HG03439 (cell line): ENCODE measurements at regions not wholly inside any gene's neighbourhood (a gene's known extent, or its start where the extent isn't known, plus 50 kb on each side); places are given as distances from the start of the nearest gene placed in this dataset.
"Not testable (repeated sequence)": the region's sequence is repeated elsewhere in the genome, so short reads cannot be mapped to it uniquely, and the experiment has no call there.

Source experiments
- ATAC-seq: cut with Tn5 transposase; IDR thresholded peaks from one replicate; pipeline ENCODE4 v1.9.1; 2021; ENCODE audit warnings: mild to moderate bottlenecking, moderate library complexity; ENCODE audit not compliant: unreplicated experiment

DNA sequence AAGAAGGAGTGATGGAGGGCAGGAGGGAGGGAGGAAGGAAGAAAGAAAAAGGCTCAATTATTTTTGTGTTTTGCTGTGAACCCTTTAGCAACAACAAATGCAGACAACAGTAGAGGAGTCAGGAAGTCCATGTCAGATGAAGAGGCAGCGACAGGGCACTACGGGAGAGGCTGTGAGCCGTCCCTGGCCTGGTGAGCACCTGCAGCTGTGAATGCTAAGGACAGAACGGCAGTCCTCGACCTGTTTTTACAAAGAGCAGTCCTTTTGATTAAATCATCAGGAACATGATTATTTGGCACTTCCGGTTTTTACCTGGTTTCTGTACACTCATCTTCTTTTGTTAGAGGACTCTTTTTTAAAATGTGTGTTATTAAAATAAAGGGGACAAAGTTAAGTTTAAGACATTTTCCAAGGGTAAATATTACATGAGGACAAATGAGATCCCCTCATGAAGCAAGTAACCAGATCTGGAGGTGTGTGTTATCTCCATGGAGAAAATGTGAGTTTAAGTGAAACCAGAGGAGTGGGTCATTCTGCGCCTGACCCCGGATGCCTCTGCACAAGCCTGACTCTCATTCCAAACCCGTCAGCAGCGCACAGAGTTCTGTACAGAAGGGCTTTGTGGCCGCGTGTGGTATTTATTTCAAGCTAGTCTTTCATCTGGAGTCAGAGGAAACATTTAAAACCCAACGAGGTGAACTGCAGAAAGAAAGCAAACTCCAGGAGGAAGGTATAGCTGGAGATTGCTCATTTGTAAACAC lies 492.5 kb downstream of the SOX11 start:
- ATAC-seq, result no peak

DNA sequence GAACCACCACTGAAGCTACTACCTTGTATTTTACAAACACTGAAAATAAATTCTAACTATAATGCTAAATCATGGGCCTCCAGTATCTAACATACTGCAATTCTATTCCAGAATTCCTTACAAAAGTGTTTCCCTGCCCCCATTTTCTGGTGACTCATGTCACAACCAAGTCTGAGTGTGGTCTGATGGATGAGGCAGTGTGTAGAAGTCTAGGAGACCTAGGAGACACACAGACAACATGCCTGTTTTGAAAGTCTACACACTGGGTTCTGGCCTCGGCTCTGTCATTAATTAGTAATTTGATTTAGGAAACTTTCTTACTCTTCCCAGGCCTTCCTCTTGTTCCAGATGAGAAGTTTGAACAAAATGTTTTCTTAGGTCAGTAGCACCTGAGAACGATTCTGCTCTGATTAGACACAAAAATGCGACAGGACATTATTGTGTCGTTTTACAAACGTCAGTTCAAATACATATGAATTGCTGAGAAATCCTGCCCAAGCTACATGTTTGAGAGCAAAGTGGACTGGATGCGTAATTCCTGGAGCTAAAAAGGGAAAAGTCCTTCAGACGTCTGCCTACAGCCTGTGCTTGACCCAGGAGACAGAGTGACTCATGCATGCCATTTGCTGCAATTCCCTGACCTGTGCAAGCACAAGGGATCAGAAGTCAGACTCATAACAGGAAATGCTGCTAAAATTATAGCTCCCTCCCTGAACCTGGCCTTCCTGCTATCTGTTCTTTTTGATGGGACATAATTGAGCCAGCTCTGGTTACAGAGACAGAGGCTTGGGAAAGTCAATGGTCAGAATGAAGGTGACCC lies 494.4 kb downstream of the SOX11 start:
- no peak for ATAC-seq

DNA sequence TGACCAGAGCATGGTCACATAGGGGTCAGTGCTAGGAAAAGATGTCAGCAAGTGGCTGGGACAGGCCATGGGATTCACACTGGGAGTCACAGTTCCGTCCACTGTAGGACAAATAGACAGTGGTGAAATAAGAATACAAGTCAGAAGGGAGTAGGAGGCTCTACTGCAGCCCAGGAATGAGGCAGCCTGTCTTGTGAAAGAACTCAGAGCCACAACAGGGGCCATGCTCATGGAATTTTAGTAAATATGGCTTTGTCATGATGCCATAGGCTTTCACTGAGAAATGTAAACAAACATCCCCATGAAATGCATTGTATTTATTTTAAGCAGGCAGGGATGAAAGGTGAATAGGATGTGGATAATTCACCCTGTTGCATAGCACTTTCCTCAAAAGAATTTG lies 504.3 kb downstream of the SOX11 start:
- ATAC-seq, result no peak

DNA sequence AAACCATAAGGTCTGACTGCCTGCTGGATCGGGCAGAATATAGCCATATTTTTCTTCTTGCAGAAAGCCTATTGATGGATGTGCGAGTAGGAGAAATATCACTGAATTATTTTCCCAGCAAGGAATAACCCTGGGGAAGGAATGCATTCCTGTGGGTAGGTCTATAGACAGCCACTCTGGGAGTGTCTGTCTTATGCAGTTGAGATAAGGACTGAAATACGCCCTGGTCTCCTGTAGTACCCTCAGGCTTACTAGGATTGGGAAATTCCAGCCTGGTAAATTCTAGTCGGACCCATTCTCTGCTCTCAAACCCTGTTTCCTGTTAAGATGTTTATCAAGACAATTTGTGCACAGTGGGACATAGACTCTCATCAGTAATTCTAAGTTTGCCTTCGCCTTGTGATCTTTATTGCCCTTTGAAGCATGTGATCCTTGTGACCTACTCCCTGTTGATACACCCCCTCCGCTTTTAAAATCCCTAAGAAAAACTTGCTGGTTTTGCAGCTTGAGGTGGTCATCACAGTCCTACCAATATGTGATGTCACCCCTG lies 506.3 kb downstream of the SOX11 start:
- ATAC-seq, result not testable (repeated sequence)

DNA sequence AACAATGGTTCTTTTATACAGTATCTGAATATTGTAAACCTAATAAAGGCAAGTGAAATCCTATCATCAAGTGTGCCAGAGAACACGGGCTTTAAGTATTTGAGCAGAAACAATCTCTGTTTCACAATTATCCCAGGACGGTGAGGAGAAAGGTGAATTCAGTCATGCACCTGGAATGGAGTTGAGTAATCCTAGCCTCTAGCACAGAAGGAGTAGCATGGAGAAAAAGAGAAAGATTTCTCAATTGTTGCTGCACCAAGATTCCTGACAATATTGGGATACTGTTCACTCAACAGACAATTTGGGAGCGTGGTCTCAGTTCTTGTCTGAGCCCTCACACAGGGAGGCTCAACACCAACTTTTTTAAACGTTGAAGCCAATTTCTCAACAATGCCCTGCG lies 510.6 kb downstream of the SOX11 start:
- ATAC-seq, result no peak

DNA sequence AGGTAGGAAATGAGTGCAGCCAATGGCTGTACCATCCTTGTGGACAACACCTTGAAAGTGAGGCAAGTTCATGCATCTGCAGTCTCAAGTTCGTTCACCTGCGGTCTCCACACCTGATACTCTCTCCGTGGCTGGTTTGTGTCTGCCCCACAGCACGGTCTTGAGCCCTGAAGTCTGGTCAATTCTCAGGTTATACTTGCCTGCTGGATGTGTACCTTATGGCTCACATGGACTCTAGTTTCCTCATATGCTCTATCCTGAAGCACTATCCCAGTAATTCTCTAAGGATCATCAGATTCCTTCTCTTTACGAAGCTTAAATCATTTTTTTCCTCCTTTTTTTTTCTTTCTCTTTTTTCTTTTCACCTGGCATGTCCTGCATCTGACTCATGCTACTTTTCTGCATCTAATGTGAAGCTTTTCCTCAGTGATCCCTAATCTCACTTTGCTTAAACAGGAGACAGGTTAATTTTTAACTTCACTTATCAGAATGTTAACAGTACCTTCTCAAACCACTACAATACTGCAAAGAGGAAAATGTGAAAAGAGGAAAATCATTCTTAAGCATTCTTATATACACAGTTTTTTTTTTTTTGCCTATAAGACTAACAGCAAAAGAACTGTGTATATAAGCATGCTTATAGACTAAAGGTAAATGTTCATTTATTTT lies 511.2 kb downstream of the SOX11 start:
- ATAC-seq, result no peak

DNA sequence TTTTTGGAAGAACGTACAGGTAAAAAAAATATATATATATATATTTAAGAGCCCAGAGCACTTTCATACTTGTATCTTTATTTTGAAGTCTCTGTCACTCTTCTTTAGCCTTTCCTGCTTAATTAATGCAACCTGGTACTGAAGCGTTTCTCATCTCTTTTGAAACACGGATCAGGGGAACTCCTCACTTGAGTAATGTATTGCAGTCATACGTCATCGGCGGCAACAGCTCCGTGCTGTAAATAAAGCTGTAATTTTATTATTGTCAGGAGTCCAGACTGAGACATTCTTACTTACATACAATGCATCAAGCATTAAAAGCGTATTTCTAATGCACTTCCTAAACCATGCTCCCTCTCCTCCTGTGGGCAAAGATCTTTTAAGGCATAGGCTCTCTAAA lies 514.7 kb downstream of the SOX11 start:
- no peak for ATAC-seq

DNA sequence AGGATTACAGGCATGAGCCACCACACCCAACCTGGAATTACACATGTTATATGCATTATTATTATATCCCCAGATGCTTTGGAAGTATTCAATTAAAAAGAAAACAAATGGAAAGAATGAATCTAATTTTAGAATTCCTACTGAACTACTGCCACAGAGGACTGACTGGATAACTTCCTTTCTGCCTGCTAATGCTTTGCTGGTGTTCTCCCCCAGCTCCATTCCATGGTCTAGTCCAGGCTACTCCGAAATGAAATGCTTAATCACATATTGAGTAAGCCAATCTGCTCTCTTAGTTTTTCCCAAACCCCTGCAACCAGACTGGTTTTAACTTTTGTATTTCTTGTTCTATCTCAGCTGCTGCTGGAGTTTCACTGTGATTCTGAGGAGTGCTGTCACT lies 519.1 kb downstream of the SOX11 start:
- ATAC-seq, result no peak

DNA sequence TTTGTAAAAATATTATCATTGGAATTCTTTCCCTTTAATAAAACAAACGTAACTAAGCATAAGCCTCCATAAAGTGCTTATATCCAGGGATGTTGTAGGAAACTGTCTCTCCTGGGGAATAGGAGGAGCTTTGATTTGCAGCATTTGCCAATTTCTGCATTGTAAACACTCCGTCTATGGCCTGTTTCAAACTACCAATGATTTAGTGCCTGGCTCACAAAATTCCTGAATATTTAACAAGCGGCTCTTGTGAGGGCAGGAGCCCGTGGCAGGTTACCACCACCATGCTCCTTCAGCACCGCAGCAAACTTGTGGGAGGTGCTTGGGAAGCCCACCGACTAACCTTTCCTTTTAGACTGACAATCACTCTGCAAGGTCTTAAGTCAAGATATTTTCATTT lies 520.3 kb downstream of the SOX11 start:
- ATAC-seq, result no peak

DNA sequence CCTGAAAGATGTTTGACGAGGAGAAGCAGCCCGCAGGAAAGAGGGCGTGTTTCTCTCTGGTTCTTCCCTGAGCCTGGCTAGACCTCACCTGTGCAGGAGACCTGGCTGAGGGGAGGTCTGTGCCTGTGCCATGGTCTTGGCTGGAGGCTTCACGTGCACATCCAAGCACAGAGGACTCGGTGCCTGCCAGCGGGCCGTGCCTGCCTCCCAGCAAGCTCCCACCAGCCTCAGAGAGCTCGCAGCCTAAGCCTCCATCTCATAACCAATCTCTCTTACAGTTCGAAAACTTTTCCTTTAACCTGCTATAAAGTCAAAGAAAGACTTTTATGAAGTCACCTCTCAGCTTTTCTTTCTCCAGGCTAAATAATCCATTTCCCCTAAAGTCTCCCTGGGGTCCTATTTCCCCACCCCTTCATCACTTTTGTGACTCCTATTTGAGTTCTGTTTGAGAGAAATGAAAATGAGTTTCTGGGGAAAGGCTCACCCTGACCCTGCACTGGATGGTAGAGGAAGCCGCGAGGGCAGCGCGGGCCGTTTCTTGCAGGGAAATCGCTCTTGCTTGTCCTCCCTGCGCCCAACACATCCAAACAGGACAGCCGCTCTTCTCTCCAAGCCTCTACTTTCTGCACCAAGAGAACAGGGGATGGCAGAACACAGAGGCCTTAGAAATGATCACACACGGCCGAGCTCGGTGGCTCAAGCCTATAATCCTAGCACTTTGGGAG lies 521.0 kb downstream of the SOX11 start:
- no peak for ATAC-seq

DNA sequence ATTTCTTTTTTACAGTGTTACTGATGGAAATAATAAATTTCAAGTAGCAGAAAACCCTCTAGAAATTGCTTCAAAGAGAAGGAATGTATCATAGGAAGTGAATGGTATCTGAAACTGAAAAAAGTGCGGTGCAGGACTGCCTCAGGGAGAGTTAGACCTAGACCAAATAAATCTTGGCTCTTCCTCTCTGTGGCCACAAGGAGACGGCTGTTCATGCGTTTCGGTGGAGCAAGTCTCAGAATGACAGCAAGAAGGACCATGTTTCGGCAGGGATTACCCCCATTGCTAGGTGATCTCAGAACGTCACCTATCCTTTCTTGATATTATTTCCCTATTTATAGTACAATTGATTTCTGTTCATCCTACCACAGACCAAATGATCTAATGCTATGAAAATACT lies 522.3 kb downstream of the SOX11 start:
- ATAC-seq, result no peak

DNA sequence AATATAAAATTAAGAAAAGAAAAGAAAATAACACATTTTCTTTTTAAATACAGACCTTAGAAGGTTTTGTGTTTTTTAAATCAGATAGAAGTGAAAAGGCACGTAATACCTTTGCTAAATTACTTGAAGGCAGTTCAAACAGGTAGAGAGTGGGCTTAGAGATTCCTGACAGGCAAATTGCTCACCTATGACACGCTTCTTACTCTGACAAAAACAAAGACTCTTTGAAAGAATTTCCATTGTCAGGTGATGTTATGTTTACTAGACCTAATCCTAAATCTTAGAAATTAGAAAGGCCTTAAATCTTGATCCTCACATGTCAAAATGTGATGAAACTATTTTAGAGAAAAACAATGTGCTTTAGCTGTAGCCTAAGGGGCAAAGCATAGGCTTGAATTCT lies 522.9 kb downstream of the SOX11 start:
- no peak for ATAC-seq

DNA sequence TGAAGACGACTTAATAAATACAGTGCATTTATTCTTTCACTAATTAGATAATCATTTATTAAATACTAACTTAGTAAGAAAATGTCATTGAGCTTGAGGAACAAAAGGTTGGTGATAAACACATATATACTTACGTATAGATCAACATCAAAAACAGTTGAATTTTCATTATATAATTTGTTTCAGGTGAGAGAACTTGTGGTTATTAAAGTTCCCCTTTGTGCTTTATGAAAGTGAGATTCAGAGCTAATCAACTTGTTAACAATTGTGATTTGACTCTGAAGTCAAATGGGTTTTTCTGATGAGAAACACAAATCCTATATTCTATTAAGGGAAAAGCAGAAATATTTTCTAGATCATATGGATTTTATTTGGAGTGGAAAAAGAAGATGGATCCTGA lies 524.0 kb downstream of the SOX11 start:
- ATAC-seq, result no peak

DNA sequence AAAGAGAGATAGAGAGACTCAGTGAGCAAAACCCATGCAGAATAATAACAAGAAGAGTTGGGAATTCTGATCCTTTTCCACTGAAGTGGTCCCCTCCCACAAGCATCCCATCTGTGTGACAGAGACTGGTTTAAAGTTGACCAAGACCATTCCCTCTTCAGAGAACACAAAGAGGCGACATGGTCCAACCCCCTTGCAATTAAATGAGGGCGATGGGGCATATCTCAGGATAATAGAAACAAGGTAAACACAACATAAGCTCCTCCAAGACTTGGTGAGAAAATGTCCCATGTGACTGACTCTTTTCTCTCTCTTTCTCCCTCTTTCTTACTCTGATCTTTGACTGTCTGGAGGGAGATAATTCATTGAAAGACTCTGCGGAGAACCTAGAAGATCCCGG lies 526.7 kb downstream of the SOX11 start:
- no peak for ATAC-seq

DNA sequence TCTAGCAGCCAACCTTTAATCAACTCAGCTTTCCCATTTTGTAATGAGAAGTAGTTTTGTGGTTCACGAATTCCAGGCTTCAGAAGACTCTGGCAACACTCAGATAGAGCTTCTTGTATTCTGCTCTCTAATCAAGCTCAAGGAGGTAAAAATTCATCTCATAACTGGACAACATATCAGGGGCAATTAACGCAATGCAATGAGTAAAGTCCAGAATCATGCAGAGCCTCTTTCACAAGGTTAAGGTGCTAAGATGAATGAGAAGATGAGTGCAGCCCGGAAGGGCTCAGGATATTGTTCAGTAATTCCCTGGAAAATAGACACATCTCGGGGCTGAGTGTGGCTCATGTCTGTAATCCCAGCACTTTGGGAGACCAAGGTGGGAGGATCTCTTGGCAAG lies 527.7 kb downstream of the SOX11 start:
- ATAC-seq, result no peak

DNA sequence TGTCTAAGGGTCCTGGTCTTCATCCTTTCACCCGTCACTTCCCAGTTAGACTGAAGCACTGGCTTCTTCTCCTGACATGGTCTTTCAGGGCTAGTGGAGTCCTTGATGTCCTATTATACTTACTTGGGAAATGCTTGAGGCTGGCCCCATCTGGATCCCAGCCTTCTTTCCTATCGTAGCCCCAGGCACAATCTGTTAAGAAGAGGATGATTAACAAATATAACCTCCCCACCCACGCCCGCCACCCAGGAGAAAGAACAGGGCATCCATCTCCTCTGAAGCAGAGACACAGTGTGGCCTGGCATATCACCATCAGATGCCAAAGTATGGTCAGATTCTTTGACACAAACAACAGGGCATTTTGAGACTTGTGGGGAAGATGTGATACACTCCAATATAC lies 530.1 kb downstream of the SOX11 start:
- ATAC-seq, result no peak

DNA sequence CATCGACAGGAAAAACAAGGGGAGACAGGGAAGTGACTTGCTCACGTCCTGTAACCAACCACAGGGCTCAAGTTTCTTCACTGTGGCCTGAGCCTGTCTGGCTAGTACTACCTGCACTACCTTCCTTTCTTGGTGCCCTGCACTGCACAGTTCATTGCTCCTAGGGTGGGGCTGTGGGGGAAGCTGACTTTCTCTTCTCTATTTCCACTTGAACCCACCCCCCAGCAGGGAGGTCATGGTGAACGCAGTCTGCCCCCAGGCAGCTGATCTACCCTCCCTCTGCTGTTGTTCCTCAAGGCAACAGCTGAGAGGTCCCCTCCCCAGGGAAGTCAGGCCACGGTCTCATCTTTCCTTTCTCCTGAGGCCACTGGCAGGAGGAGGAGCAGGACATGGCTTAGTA lies 532.1 kb downstream of the SOX11 start:
- ATAC-seq, result no peak

DNA sequence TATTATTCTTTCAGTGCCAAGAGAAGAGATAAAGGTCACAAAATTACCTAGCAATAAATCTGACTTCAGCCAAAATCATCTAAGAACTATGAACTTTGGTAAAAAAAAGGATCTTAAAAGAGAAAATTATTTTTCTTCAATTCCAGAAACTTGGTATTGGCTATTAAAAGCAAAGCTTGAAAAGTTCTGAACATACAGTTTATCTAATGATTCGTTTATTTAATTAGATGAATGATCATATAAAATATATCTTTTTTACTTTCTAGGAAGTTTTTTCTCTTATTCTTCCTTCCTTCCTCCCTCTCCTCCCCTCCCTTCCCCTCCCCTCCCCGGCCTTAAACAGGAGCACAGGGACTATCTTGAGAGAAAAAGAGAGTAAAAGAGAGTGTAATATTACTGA lies 536.1 kb downstream of the SOX11 start:
- no peak for ATAC-seq

DNA sequence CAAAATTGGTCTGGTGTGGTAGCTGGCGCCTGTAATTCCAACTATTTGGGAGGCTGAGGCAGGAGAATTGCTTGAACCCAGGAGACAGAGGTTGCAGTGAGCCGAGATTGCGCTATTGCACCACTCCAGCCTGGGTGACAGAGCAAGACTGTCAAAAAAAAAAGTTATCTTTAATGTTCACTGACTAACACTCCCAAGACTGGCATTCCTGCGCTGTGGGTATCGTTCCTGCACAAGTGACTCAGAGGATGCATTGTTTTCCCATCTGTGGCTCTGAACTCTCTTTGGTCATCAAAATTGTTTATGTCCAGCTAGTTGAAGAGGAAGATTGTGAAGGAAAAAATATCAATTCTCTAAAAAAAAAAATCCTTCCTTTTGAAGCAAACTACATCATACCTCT lies 539.0 kb downstream of the SOX11 start:
- ATAC-seq, result no peak

DNA sequence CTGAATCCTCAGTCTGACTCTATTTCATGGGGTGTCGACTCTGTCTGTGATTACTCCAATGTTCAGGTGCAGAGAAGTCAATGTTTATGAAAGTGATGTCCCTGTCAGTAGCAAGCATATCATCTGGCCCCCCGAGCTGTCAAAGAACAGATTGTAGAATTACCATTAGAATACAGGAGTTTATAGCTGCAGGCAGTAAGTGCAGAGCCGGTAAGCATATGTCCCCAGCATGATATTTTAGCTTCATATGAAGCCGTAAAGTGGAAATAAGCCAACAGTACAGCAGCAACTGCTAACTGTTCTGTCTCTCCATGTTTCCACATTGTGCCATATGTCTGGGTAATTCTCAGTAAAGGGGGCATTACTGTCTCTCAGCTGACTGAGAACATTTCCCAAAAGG lies 541.8 kb downstream of the SOX11 start:
- no peak for ATAC-seq

DNA sequence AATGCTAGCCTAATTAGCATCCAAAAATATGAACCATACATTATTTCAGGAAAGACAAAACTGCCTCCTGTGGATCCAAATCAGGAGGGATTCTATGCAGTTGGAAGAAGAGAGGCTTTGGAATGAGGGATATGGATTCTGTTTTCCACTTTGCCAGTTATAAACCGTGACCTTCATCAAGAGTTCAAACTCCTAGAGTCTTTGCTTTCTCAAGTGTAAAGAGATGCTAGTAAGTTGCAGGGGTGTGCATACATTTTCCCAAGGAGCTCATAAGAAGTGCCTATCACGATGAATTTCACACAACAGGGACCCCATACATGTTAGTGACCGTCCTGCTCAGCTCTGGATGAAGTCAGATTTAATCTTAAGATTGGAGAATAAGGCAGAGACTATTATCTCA lies 542.5 kb downstream of the SOX11 start:
- ATAC-seq, result no peak
